Stimulated activated CD8-positive, alpha-beta memory T cell treated with anti-CD3 and anti-CD28 coated beads, Interleukin-15, amount 100 ng/mL, for 24 hours (primary cell): ENCODE measurements at regions not wholly inside any gene's neighbourhood (a gene's known extent, or its start where the extent isn't known, plus 50 kb on each side); places are given as distances from the start of the nearest gene placed in this dataset.
"Not testable (repeated sequence)": the region's sequence is repeated elsewhere in the genome, so short reads cannot be mapped to it uniquely, and the experiment has no call there.

Source experiments
- DNase-seq: peaks from one replicate; pipeline ENCODE4 v3.0.0-alpha.2; 2020; ENCODE audit warnings: low read depth

DNA sequence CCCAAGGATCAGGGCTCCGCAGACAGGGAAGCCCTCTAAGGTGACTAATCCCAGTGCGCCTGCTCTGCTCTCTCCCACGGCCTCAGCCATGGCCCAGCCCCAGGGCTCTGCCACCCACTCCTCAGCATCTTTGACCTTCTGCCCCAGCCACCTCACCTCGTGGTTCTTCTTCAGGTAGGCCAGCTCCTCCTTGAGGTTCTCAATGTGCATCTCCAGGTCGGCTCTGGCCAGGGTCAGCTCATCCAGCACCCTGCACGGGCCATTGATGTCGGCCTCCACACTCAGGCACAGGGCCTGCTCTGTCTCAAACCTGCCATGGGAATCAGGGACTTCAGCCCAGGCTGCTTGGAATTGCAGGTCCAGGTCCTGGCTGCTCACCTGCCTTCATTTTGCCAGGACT, 128.4 kb downstream of the TNFRSF13B start:
- not testable (repeated sequence) for DNase-seq

DNA sequence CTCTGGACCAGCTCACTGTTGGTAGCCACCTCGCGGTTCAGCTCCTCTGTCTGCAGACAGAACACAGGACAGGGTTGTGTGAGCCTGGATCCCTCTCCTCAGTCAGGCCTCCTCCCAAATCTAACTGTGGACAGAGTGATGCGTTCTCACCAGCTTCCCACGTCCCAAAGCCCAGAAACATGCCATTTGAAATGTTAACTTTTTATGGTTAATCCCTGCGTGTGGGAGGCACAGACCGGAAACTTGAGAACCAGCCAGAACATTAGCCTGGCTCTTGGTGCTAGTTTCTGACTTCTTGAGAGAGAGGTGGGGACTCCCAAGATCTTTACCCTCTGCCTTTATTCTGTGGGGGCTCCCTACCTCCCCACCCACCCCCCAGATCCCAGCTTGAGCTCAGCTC, 129.6 kb downstream of the TNFRSF13B start:
- not testable (repeated sequence) for DNase-seq

DNA sequence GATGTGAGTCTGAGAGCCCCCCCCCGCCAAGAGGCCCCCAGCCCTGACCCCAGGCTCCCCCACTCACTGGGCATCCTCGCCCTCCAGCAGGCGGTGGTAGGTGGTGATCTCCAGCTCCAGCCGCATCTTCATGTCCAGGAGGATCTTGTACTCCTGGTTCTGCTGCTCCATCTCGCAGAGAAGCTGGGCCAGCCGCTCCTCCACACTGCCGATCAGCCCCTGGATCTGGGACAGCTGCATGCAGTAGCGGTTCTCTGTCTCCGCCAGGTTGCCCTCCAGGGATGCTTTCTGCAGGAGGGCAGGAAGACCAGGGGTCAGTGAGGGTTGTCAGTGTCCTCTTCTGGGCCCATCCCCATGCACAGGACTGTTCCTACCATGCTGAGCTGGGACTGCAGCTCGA, 130.0 kb downstream of the TNFRSF13B start:
- DNase-seq = not testable (repeated sequence)

DNA sequence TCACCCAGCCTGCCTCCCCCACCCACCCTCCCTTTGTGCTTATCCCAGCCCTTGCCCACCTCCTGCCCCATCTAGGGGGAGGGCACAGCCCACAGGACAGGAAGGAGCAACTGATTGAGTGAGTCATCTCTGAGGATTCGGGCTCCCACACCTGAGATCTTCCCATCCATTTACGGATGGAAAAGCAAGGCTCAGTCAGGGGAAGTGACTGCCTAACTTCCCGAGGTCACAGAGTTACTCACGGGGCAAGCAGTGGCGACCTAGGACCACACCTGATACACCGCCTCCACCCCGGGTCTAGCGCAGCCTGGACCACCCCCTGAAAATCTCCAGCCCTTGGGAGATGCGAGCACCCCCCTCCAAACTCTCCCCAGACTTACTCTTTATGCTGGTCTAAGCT, 131.7 kb downstream of the TNFRSF13B start:
- DNase-seq = not testable (repeated sequence)

DNA sequence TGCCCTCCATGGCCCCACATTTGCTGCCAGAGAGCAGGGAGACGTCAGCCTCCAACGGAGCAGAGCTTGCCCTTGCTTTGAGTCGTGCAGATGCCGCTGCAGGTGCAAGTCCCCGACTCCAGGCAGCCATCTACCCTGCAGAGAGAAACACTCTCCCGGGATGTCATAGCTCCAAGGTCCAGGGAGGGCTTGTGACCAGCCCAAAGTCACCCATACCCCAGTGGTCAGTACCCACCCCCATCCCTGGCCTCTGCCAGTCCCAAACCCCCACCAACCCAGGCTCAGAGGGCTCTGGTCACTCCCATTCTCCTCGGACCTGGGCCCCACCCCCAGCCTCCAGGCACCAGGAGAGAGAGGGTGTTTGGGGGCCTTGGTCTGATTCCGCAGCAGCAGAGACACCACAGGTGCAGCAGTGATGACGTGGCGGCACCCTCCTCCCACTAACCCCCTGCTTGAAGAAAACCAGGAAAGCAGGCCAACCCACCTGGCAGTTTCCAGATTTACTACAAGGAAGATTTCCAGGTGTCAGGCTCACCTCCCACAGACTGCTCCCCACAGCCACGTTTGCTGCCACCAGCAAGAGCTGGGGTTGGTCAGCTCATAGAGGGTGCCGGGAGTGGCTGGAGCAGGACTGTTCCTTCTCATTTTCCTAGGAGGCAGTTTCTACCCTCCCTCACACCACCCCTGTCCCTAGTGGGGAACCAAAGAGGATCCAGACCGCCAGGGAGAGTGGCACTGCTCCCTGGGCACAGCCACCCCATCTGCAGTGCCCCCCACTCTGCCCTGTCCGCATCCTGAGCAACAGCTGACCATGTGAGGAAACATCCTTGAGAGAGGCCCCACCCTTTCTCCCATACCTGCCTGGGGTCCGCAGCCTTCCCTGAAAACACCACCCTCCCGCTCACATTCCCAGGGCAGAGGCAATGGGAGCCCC, 132.4 kb downstream of the TNFRSF13B start:
- not testable (repeated sequence) for DNase-seq

DNA sequence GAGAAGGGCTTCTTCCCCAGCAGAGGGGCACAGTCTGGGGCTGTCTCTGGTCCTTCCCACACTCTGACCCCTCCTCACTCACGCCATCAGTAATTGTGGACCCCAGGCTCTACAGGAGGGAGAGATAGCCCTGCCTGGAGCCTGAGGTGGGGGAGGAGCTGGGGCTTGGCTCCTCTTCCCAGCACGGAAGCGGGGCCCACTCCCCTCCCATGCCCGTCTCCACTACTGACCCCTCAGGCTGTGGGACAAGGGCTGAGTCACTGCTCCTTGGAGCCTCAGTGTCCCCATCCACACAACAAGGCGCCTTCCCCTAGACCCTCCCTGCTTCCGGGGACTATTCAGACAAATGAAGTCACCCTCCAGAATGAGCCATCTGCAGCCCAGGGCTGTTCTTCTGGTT, 133.1 kb downstream of the TNFRSF13B start:
- DNase-seq = not testable (repeated sequence)

DNA sequence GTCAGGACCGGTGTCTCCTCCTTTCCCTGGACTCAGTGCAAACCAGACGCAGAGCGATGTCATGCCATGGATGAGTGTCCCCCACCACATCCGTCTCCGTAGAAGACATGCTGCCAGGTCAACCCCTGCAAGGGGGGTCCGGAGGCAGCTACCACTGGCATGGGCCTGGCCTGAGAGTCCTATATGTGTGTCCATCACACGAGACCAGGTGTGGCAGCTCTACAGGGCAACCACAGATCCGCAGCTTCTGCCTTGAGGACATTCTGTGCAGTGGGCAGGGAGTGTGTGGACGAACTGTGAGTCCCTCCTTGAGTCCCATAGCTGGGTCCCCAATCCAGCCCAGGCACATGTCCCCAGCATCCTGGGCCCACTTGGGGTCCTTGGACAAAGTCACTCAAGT, 133.6 kb downstream of the TNFRSF13B start:
- DNase-seq = not testable (repeated sequence)

DNA sequence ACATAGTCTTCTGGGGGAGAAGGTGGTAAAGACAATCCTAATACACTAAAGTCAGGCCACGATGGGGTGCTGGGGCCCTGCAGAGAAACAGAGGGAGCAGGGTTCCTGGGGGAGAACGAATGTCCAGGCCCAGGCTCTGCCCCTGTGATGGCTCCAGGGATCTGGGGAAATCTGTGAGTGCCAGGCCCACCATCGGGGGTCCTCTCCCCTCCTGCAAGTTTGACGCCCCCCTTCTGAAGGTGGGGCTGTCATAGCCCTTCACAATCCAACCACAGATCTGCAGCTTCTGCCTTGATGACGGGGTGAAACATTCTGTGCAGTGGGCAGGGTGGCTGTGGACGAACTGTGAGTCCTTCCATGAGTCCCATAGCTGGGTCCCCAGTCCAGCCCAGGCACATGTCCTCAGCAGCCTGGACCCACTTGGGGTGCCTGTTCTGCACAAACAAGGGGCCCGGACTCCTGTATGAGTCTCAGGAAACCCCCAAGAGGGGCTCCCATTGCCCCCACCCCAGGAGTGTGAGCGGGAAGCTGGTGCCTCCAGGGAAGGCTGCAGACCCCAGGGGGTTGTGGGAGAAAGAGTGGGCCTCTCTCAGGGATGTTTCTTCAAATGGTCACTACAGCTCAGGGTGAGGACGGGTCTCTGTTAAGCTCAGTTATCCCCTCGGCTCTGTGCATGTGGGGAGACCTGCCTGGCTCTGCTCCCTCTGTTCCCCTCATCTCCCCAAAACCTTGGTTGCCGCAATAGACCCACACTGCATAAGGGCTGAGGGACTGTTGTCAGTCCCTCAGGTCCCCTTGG, 134.3 kb downstream of the TNFRSF13B start:
- not testable (repeated sequence) for DNase-seq

DNA sequence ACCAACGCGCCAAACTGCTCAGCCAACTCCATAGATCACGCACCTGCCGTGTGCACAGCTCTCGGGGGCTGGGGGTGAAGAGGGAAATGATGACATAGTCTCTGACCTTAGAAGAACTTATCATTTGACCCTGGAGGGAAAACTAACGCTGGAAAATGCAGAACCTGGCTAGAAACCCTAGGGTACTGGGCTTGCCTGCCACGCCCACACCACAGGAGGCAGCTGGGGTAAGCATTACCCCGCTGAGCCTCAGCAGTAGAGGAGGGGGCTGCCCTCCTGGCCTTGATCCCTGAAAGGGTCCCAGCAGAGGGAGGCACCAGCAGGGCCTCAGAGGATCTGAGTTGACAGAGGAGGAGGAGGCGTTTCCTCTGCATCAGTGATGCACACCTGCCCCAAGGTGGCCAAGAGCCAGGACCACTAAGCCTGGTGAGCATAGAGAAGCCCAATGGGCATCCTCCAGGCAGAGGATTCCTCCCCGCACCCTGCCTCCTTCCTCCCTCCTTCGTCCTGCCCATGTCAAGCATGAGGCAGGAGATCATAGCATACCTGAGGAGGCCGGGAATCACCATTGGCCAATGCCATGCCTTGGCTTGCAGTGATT, 135.5 kb downstream of the TNFRSF13B start:
- not testable (repeated sequence) for DNase-seq

DNA sequence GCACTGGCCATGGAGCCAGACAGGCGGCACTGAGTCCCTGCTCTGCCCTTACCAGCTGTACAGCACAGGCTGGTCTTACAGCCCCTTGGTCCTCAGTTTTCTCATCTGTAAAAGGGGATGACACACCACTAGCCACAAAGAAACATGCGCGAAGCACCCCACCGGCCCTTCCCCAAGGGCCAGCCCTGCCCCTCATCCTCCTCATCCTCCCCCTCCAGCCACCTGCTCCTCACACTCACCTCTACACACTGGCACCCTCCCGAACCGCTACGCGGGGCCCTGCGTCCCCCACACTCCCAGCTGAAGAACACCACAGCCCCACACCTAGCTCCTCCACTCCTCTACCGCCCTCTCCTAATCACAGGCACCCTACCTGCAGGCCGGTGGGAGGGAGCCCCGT, 138.4 kb downstream of the TNFRSF13B start:
- DNase-seq = not testable (repeated sequence)

DNA sequence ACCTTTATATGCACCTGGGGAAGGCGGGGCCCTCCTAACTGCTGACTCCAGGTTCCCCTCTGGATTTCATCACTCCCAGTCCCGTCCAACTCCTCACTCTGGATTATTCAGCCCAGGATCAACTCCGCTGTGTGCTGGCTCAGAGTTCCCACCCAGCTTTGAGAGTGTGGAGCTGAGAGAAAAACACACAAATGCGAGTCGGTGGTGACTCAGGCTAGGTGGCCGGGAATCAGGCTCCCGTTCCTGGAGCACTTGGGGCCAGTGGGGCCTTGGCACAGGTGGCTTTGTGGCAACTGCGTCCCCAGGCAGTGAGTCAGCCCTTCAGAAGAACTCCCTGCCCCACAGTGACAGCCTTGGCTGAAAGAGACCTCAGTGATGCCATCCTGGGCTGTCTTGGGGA, 139.1 kb downstream of the TNFRSF13B start:
- DNase-seq = not testable (repeated sequence)

DNA sequence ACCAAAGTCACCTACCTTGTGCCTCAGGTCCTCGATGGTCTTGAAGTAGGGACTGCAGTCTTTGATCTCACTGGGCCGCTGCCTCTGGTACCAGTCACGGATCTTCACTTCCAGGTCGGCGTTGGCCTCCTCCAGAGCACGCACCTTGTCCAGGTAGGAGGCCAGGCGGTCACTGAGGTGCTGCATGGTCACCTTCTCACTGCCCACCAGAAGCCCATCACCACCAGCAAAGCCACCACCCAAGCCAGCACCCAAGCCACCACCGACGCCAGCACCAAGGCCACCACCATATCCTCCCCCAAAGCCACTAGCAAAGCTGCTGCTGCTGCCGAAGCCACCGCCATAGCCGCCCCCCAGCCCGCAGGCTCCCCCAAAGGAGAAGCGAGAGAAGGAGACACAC, 139.7 kb downstream of the TNFRSF13B start:
- DNase-seq = not testable (repeated sequence)

DNA sequence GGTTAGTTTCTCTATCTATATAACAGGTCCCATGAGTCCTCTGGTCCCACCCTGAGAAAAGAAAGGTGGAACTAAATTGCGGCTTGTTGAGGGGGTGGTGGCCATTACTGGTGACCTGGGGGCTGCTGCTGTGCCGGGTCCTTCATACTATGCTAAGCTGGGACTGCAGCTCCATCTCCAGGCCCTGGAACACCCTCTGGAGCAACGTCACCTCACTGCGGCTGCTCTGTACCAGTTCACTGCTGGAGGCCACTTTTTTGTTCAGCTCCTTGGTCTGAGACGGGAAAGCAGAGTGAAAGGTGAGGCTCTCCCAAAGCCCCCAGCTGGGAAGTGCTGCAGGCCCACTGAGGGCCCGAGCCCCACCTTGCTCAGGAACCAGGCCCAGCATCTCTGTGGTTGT, 140.7 kb downstream of the CCDC144A start:
- DNase-seq = not testable (repeated sequence)

DNA sequence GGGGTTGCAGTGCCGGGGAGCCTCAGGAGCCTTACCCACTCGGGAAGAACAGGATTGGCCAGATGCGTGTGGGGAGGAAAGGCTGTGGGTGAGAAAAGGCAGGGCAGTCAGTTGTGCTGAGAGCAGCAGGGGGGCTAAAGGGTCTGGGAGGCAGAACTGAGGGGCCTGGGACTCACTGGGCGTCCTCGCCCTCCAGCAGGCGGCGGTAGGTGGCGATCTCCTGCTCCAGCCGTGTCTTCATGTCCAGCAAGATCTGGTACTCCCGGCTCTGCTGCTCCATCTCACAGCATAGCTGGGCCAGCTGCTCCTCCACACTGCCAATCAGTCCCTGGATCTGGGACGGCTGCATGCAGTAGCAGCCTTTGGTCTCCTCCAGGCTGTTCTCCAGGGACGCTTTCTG, 140.2 kb downstream of the CCDC144A start:
- not testable (repeated sequence) for DNase-seq
